COLO668 (cell line): ENCODE measurements at regions not wholly inside any gene's neighbourhood (a gene's known extent, or its start where the extent isn't known, plus 50 kb on each side); places are given as distances from the start of the nearest gene placed in this dataset.
"Not testable (repeated sequence)": the region's sequence is repeated elsewhere in the genome, so short reads cannot be mapped to it uniquely, and the experiment has no call there.

Experiments
- DNase-seq: peaks from one replicate; lab custom pipeline; 2025; ENCODE audit not compliant: unreplicated experiment; lab: John Stamatoyannopoulos, UW

GRCh38 chr3:161599697-161600096, 103.1 kb downstream of the OTOL1 start:
- DNase-seq: no peak

- peak; percentile 17 for DNase-seq
Observed at GRCh38 chr3:161600173-161600572, 103.6 kb downstream of the OTOL1 start.

GRCh38 chr3:161602475-161602874, 105.9 kb downstream of the OTOL1 start:
- DNase-seq: no peak

- no peak for DNase-seq
Observed at GRCh38 chr3:161602918-161603317, 106.3 kb downstream of the OTOL1 start.

GRCh38 chr3:161607056-161607455, 110.4 kb downstream of the OTOL1 start:
- no peak for DNase-seq

- no peak for DNase-seq
Observed at GRCh38 chr3:161619351-161619750, 122.7 kb downstream of the OTOL1 start.

- no peak for DNase-seq
Observed at GRCh38 chr3:161630794-161631193, 134.2 kb downstream of the OTOL1 start.

- no peak for DNase-seq
Observed at GRCh38 chr3:161631536-161631935, 134.9 kb downstream of the OTOL1 start.

GRCh38 chr3:161637559-161637958, 141.0 kb downstream of the OTOL1 start:
- DNase-seq: no peak

GRCh38 chr3:161639095-161639494, 142.5 kb downstream of the OTOL1 start:
- not testable (repeated sequence) for DNase-seq

GRCh38 chr3:161640181-161640580, 143.6 kb downstream of the OTOL1 start:
- no peak for DNase-seq

- no peak for DNase-seq
Observed at GRCh38 chr3:161641287-161641686, 144.7 kb downstream of the OTOL1 start.

GRCh38 chr3:161644891-161645635, 148.5 kb downstream of the OTOL1 start:
- no peak for DNase-seq

GRCh38 chr3:161647936-161648470, 151.4 kb downstream of the OTOL1 start:
- DNase-seq: no peak

- no peak for DNase-seq
Observed at GRCh38 chr3:161649900-161650484, 153.4 kb downstream of the OTOL1 start.

GRCh38 chr3:161657786-161658185, 161.2 kb downstream of the OTOL1 start:
- DNase-seq: no peak

- DNase-seq: no peak
Observed at GRCh38 chr3:161671141-161671540, 174.5 kb downstream of the OTOL1 start.

GRCh38 chr3:161672478-161672877, 175.9 kb downstream of the OTOL1 start:
- DNase-seq: no peak

GRCh38 chr3:161673866-161674265, 177.3 kb downstream of the OTOL1 start:
- no peak for DNase-seq

- no peak for DNase-seq
Observed at GRCh38 chr3:161674402-161674801, 177.8 kb downstream of the OTOL1 start.

- not testable (repeated sequence) for DNase-seq
Observed at GRCh38 chr3:161681831-161682230, 185.2 kb downstream of the OTOL1 start.

- no peak for DNase-seq
Observed at GRCh38 chr3:161682715-161683114, 186.1 kb downstream of the OTOL1 start.
